ENCODE measurements at regions not wholly inside any gene's neighbourhood (a gene's known extent, or its start where the extent isn't known, plus 50 kb on each side); places are given as distances from the start of the nearest gene placed in this dataset.
"Not testable (repeated sequence)": the region's sequence is repeated elsewhere in the genome, so short reads cannot be mapped to it uniquely, and the experiment has no call there.

- Histone ChIP-seq H3K27me3 (ENCODE audit: control insufficient read depth, insufficient read depth, low read length) (no peaks in the 10 kb centered on the region; the same call in 1 of the 2 replicates), H3K27ac (ENCODE audit: low read length) (no peak overlapping the region), H3K4me1 (ENCODE audit: control insufficient read depth, insufficient read depth, low read length) (no peaks in the 10 kb centered on the region; the same call in 1 of the 2 replicates), H3K36me3 (ENCODE audit: control insufficient read depth, insufficient read depth, low read length) (no peaks in the 10 kb centered on the region), H3K9me3 (ENCODE audit: control insufficient read depth, insufficient read depth, low read length) (no peaks in the 10 kb centered on the region), H3K4me3 (ENCODE audit: low read length) (no peak overlapping the region)
- DNase-seq (ENCODE audit: low read depth, low spot score) = no peak
- WGBS (ENCODE audit: insufficient coverage, insufficient read length) = no CpG with 5 or more reads among the region's 1 CpG
Observed at GRCh38 chr13:37475966-37476365, 122.6 kb downstream of the POSTN start.

- no CpG with 5 or more reads among the region's 2 CpGs for WGBS (ENCODE audit: insufficient coverage, insufficient read length)
- DNase-seq (ENCODE audit: low read depth, low spot score) = no peak
- Histone ChIP-seq H3K36me3 (ENCODE audit: control insufficient read depth, insufficient read depth, low read length) (no peaks in the 10 kb centered on the region), H3K9me3 (ENCODE audit: control insufficient read depth, insufficient read depth, low read length) (no peaks in the 10 kb centered on the region), H3K27ac (ENCODE audit: low read length) (no peak overlapping the region), H3K27me3 (ENCODE audit: control insufficient read depth, insufficient read depth, low read length) (no peaks in the 10 kb centered on the region; the same call in 1 of the 2 replicates), H3K4me1 (ENCODE audit: control insufficient read depth, insufficient read depth, low read length) (no peaks in the 10 kb centered on the region; the same call in 1 of the 2 replicates), H3K4me3 (ENCODE audit: low read length) (no peak overlapping the region)
Observed at GRCh38 chr13:37475151-37475550, 123.4 kb downstream of the POSTN start.

GRCh38 chr13:37473035-37473434, 125.5 kb downstream of the POSTN start:
- H3K27ac ChIP-seq (ENCODE audit: low read length) = no peak overlapping the region
- no peaks in the 10 kb centered on the region; the same call in 1 of the 2 replicates for H3K4me1 ChIP-seq (ENCODE audit: control insufficient read depth, insufficient read depth, low read length)
- H3K9me3 ChIP-seq (ENCODE audit: control insufficient read depth, insufficient read depth, low read length) = no peaks in the 10 kb centered on the region
- H3K36me3 ChIP-seq (ENCODE audit: control insufficient read depth, insufficient read depth, low read length) = no peaks in the 10 kb centered on the region
- no peak overlapping the region for H3K4me3 ChIP-seq (ENCODE audit: low read length)
- H3K27me3 ChIP-seq (ENCODE audit: control insufficient read depth, insufficient read depth, low read length) = no peaks in the 10 kb centered on the region; the same call in 1 of the 2 replicates
- DNase-seq (ENCODE audit: low read depth, low spot score) = peak; percentile 31
- WGBS (ENCODE audit: insufficient coverage, insufficient read length) = no CpG with 5 or more reads among the region's 5 CpGs

GRCh38 chr13:37472266-37472665, 126.3 kb downstream of the POSTN start:
- H3K27me3 ChIP-seq (ENCODE audit: control insufficient read depth, insufficient read depth, low read length); H3K4me3 ChIP-seq (ENCODE audit: low read length); H3K36me3 ChIP-seq (ENCODE audit: control insufficient read depth, insufficient read depth, low read length); DNase-seq (ENCODE audit: low read depth, low spot score); H3K4me1 ChIP-seq (ENCODE audit: control insufficient read depth, insufficient read depth, low read length); H3K9me3 ChIP-seq (ENCODE audit: control insufficient read depth, insufficient read depth, low read length); H3K27ac ChIP-seq (ENCODE audit: low read length): not testable (repeated sequence)
- whole genome bisulfite sequencing (ENCODE audit: insufficient coverage, insufficient read length) = no CpG with 5 or more reads among the region's 4 CpGs

- H3K9me3 ChIP-seq (ENCODE audit: control insufficient read depth, insufficient read depth, low read length) = no peaks in the 10 kb centered on the region
- no peak overlapping the region for H3K4me3 ChIP-seq (ENCODE audit: low read length)
- no peak for DNase-seq (ENCODE audit: low read depth, low spot score)
- no peaks in the 10 kb centered on the region for H3K27me3 ChIP-seq (ENCODE audit: control insufficient read depth, insufficient read depth, low read length)
- H3K36me3 ChIP-seq (ENCODE audit: control insufficient read depth, insufficient read depth, low read length) = no peaks in the 10 kb centered on the region
- no peaks in the 10 kb centered on the region for H3K4me1 ChIP-seq (ENCODE audit: control insufficient read depth, insufficient read depth, low read length)
- no peak overlapping the region for H3K27ac ChIP-seq (ENCODE audit: low read length)
Observed at GRCh38 chr13:37460166-37460565, 138.4 kb downstream of the POSTN start.

- no peaks in the 10 kb centered on the region for H3K36me3 ChIP-seq (ENCODE audit: control insufficient read depth, insufficient read depth, low read length)
- no peaks in the 10 kb centered on the region for H3K9me3 ChIP-seq (ENCODE audit: control insufficient read depth, insufficient read depth, low read length)
- no peak for DNase-seq (ENCODE audit: low read depth, low spot score)
- no peaks in the 10 kb centered on the region for H3K4me1 ChIP-seq (ENCODE audit: control insufficient read depth, insufficient read depth, low read length)
- no CpG with 5 or more reads among the region's 4 CpGs for WGBS (ENCODE audit: insufficient coverage, insufficient read length)
- H3K27me3 ChIP-seq (ENCODE audit: control insufficient read depth, insufficient read depth, low read length) = no peaks in the 10 kb centered on the region
- H3K27ac ChIP-seq (ENCODE audit: low read length) = no peak overlapping the region
- no peak overlapping the region for H3K4me3 ChIP-seq (ENCODE audit: low read length)
Observed at GRCh38 chr13:37457612-37458011, 141.0 kb downstream of the POSTN start.

- no peak for DNase-seq (ENCODE audit: low read depth, low spot score)
- WGBS (ENCODE audit: insufficient coverage, insufficient read length) = no CpG with 5 or more reads among the region's 4 CpGs
- H3K9me3 ChIP-seq (ENCODE audit: control insufficient read depth, insufficient read depth, low read length) = no peaks in the 10 kb centered on the region
- H3K4me3 ChIP-seq (ENCODE audit: low read length) = no peak overlapping the region
- H3K4me1 ChIP-seq (ENCODE audit: control insufficient read depth, insufficient read depth, low read length) = no peaks in the 10 kb centered on the region
- no peaks in the 10 kb centered on the region for H3K36me3 ChIP-seq (ENCODE audit: control insufficient read depth, insufficient read depth, low read length)
- no peaks in the 10 kb centered on the region for H3K27me3 ChIP-seq (ENCODE audit: control insufficient read depth, insufficient read depth, low read length)
- H3K27ac ChIP-seq (ENCODE audit: low read length) = no peak overlapping the region
Observed at GRCh38 chr13:37456506-37456905, 142.1 kb downstream of the POSTN start.

- no peak overlapping the region for H3K27ac ChIP-seq (ENCODE audit: low read length)
- DNase-seq (ENCODE audit: low read depth, low spot score) = no peak
- no peaks in the 10 kb centered on the region for H3K4me1 ChIP-seq (ENCODE audit: control insufficient read depth, insufficient read depth, low read length)
- H3K27me3 ChIP-seq (ENCODE audit: control insufficient read depth, insufficient read depth, low read length) = no peaks in the 10 kb centered on the region
- WGBS (ENCODE audit: insufficient coverage, insufficient read length) = no CpG with 5 or more reads among the region's 1 CpG
- no peaks in the 10 kb centered on the region for H3K36me3 ChIP-seq (ENCODE audit: control insufficient read depth, insufficient read depth, low read length)
- H3K9me3 ChIP-seq (ENCODE audit: control insufficient read depth, insufficient read depth, low read length) = no peaks in the 10 kb centered on the region
- no peak overlapping the region for H3K4me3 ChIP-seq (ENCODE audit: low read length)
Observed at GRCh38 chr13:37456041-37456440, 142.5 kb downstream of the POSTN start.

- H3K9me3 ChIP-seq (ENCODE audit: control insufficient read depth, insufficient read depth, low read length) = no peaks in the 10 kb centered on the region
- H3K27ac ChIP-seq (ENCODE audit: low read length) = no peak overlapping the region
- H3K36me3 ChIP-seq (ENCODE audit: control insufficient read depth, insufficient read depth, low read length) = no peaks in the 10 kb centered on the region
- no peak for DNase-seq (ENCODE audit: low read depth, low spot score)
- H3K27me3 ChIP-seq (ENCODE audit: control insufficient read depth, insufficient read depth, low read length) = no peaks in the 10 kb centered on the region
- whole genome bisulfite sequencing (ENCODE audit: insufficient coverage, insufficient read length) = no CpG with 5 or more reads among the region's 2 CpGs
- H3K4me3 ChIP-seq (ENCODE audit: low read length) = no peak overlapping the region
- H3K4me1 ChIP-seq (ENCODE audit: control insufficient read depth, insufficient read depth, low read length) = no peaks in the 10 kb centered on the region
Observed at GRCh38 chr13:37453246-37453645, 145.3 kb downstream of the POSTN start.

GRCh38 chr13:37450276-37450675, 148.3 kb downstream of the POSTN start:
- WGBS (ENCODE audit: insufficient coverage, insufficient read length) = no CpG with 5 or more reads among the region's 2 CpGs
- no peak for DNase-seq (ENCODE audit: low read depth, low spot score)
- no peaks in the 10 kb centered on the region for H3K4me1 ChIP-seq (ENCODE audit: control insufficient read depth, insufficient read depth, low read length)

GRCh38 chr13:37448153-37448552, 150.4 kb downstream of the POSTN start:
- Histone ChIP-seq H3K27ac (ENCODE audit: low read length) (no peak overlapping the region), H3K4me3 (ENCODE audit: low read length) (no peak overlapping the region), H3K27me3 (ENCODE audit: control insufficient read depth, insufficient read depth, low read length) (no peaks in the 10 kb centered on the region), H3K4me1 (ENCODE audit: control insufficient read depth, insufficient read depth, low read length) (no peaks in the 10 kb centered on the region), H3K36me3 (ENCODE audit: control insufficient read depth, insufficient read depth, low read length) (no peaks in the 10 kb centered on the region), H3K9me3 (ENCODE audit: control insufficient read depth, insufficient read depth, low read length) (no peaks in the 10 kb centered on the region)
- no peak for DNase-seq (ENCODE audit: low read depth, low spot score)
- WGBS (ENCODE audit: insufficient coverage, insufficient read length) = no CpG with 5 or more reads among the region's 1 CpG

More at GRCh38 chr13:37450276-37450675, 148.3 kb downstream of the POSTN start:
- Histone ChIP-seq H3K36me3 (ENCODE audit: control insufficient read depth, insufficient read depth, low read length) (no peaks in the 10 kb centered on the region), H3K27ac (ENCODE audit: low read length) (no peak overlapping the region), H3K27me3 (ENCODE audit: control insufficient read depth, insufficient read depth, low read length) (no peaks in the 10 kb centered on the region), H3K4me3 (ENCODE audit: low read length) (no peak overlapping the region), H3K9me3 (ENCODE audit: control insufficient read depth, insufficient read depth, low read length) (no peaks in the 10 kb centered on the region)

All from iPS DF 6.9 (cell line).